Left lobe of liver (tissue), 2 donors: ENCODE measurements at regions not wholly inside any gene's neighbourhood (a gene's known extent, or its start where the extent isn't known, plus 50 kb on each side); places are given as distances from the start of the nearest gene placed in this dataset.
"Not testable (repeated sequence)": the region's sequence is repeated elsewhere in the genome, so short reads cannot be mapped to it uniquely, and the experiment has no call there.

ENCODE experiments used
- ATAC-seq: fragments of 200-7000 bp; cut with Tn5 transposase; one replicate; pipeline ENCODE4 v1.9.1; 2020; ENCODE audit warnings: mild to moderate bottlenecking, moderate library complexity
- DNase-seq: peaks from one replicate; pipeline ENCODE4 v3.0.0-alpha.2; 2020; ENCODE audit warnings: low spot score
- donor health status: DM: no; HTN: no; CAD: no; lungs with moderate emphysema.
- donor health status: DM: no; HTN: yes; CAD: no.

GRCh38 chr4:29307256-29307655 lies 1412.9 kb upstream of the PCDH7 start:
- peak; percentile 82 for ATAC-seq
- no peak for DNase-seq

DNA sequence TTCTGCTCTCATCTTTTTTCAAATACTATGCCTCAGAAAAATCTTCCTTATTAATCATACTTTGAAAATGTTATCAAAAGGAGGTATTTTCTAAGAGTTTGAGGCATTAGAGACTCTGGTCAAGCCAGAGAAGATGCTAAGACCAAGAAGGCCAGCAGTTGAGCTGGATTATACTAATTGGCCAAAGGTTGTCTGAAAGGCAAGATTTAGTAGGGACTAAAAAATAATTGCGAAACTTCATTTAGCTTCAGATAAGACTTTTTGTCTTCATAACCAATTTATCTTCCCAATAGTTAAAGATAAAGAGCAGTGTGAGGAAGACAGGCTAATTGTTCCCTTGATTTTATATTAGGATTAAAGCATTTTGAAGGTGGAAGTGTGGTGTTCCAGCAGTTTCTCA lies 1412.4 kb upstream of the PCDH7 start:
- DNase-seq (no peak), ATAC-seq (peak; percentile 26)

DNA sequence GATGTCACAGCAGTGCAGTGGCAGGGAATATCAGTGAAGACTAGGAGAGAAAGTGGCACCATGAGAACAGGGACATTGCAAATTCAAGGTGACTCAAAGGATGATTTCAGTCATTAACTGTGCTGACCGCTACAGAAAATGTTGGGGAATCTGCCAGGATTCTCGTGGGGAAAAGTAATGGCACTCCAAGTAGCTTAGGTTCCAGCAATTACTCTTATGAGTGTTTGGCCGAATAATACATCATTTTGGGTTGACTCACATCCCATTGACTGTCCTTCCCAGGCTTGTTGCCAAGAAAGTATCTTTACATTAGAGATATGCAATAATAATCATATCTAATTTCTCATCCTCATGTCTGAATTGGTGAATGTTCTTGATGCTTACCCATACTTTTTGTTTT lies 1411.1 kb upstream of the PCDH7 start:
- ATAC-seq: no peak

GRCh38 chr4:29310252-29310651 lies 1409.9 kb upstream of the PCDH7 start:
- ATAC-seq (no peak), DNase-seq (no peak)

More for the DNA sequence above, 1411.1 kb upstream of the PCDH7 start:
- DNase-seq: no peak

- ATAC-seq (no peak), DNase-seq (no peak)
Measured at GRCh38 chr4:29311247-29311646, 1408.9 kb upstream of the PCDH7 start.

GRCh38 chr4:29319663-29320340 lies 1400.4 kb upstream of the PCDH7 start:
- ATAC-seq: no peak
- no peak for DNase-seq

DNA sequence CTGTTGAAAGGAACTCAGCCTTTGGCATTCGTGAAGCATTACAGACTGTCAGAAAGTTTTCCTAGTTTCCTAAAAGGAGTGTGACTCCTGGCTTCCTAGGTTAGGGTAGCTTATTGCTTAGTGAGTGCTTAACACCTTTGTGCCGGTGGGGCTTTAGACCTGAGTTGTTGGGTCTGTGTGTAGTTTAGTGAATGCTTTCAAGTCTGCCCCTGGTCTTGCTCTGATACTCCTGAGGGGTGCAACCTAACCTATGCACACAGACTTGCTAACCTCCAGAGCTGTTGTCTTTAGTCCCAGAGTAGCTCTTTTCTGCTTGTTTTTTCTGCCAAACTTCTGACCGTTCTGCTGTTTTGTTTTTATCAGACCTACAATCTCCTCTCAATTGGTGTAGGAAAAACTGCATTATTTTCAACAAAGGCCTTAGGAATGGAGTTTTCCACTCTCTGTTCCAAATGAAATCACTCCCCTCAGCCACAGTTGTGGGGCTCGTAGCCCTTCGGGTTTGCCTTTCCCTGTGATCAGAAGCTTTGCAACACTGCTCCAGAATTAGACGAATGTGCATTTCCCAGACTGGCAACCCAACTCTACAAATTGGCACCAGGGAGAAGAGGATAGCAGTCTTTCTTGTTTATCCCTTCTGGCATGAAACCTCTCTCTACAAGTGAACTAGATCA lies 1399.1 kb upstream of the PCDH7 start:
- ATAC-seq (no peak), DNase-seq (no peak)

- no peak for DNase-seq
- ATAC-seq: no peak
Measured at GRCh38 chr4:29326004-29326403, 1394.2 kb upstream of the PCDH7 start.

GRCh38 chr4:29326816-29327215 lies 1393.4 kb upstream of the PCDH7 start:
- ATAC-seq (no peak), DNase-seq (no peak)

GRCh38 chr4:29336861-29337260 lies 1383.3 kb upstream of the PCDH7 start:
- ATAC-seq (no peak), DNase-seq (no peak)

- DNase-seq: no peak
- no peak for ATAC-seq
Measured at GRCh38 chr4:29372971-29373370, 1347.2 kb upstream of the PCDH7 start.

GRCh38 chr4:29375716-29376115 lies 1344.5 kb upstream of the PCDH7 start:
- DNase-seq: no peak

GRCh38 chr4:29378237-29378636 lies 1341.9 kb upstream of the PCDH7 start:
- not testable (repeated sequence) for DNase-seq, ATAC-seq

More at GRCh38 chr4:29375716-29376115, 1344.5 kb upstream of the PCDH7 start:
- no peak for ATAC-seq

DNA sequence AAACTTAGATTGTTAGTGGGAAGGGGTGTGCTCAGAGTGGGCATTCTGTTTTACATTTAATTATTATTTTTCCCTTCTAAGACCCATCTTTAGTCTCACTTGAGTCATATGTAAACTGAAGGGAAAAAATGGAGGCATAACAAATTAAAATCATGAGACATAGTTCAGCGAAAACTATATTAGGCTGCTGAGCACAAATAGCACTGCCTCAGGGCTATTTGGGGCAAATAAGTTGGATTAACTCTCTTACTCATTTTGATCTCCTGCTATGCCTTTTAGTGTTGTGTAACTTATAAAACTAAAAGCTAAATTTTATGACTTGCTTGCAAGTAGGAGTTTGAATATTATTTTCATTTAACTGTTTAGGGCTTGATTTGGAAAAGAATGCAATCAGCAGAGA lies 1329.2 kb upstream of the PCDH7 start:
- DNase-seq: no peak
- no peak for ATAC-seq

GRCh38 chr4:29405116-29405515 lies 1315.1 kb upstream of the PCDH7 start:
- DNase-seq: no peak
- no peak for ATAC-seq

- ATAC-seq: no peak
- no peak for DNase-seq
Measured at GRCh38 chr4:29415771-29416170, 1304.4 kb upstream of the PCDH7 start.

GRCh38 chr4:29423836-29424721 lies 1296.1 kb upstream of the PCDH7 start:
- ATAC-seq: no peak
- DNase-seq: no peak

DNA sequence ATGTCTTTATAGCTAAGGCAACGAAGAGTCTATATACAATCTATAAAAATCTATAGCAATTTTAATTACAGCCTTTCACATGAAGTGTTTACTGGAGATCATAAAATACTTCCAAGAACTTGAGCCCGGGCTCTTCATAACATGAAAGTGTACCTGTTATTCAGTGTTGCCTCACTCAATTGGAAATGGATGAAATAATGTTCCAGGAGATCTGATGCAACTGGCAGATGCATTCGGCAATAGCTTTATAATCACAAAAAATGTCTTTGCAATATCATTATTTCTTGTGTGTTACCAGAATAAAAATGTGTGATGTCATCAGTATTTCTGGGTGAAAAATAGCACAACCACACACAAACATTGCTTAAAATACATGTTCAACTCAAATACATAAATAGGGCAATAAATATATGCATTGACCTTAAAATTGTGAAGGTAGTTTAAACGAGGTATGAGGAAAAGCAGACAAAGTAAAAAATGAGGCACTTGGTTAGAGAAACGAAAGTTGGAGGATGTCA lies 1266.8 kb upstream of the PCDH7 start:
- DNase-seq (no peak), ATAC-seq (no peak)

GRCh38 chr4:29459926-29460325 lies 1260.2 kb upstream of the PCDH7 start:
- ATAC-seq (no peak), DNase-seq (no peak)

GRCh38 chr4:29467044-29467717 lies 1253.0 kb upstream of the PCDH7 start:
- DNase-seq: no peak
- ATAC-seq: no peak
